ENCODE measurements at regions not wholly inside any gene's neighbourhood (a gene's known extent, or its start where the extent isn't known, plus 50 kb on each side); places are given as distances from the start of the nearest gene placed in this dataset.

DNA sequence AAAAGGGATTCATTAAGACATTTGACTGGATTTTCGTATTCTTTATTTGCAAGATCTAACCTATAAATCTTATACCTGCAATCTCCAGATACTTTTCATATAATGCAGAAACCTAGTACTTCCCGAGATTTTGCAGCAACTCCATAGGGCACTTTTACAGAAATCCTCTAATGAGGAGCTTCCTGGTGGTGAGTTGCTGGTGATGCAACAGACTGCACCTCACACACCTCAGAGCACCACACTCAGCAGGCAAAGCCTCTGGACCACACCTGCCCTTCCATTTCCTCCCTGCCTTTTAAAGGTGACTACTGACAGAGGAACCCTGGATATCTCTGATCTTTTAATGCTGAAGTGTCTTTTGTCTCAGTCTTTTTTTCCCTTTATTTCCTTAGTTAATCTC is 289.4 kb downstream of the TRAM1L1 start:
- no peak for TF ChIP-seq CREB1 (IDR thresholded peaks at IDR 0.05; ENCODE audit: low read depth)
- no peak for TF ChIP-seq RAD21 (IDR thresholded peaks at IDR 0.05; ENCODE audit: low read depth)
- no peak for TF ChIP-seq MAX (IDR thresholded peaks at IDR 0.05)
- no peak for TF ChIP-seq REST (IDR thresholded peaks at IDR 0.05; ENCODE audit: low read depth)
- TF ChIP-seq TCF12 (IDR thresholded peaks at IDR 0.05; ENCODE audit: low read depth): no peak
- no peak for TF ChIP-seq TEAD4 (IDR thresholded peaks at IDR 0.05)
- no peak for TF ChIP-seq EP300 (IDR thresholded peaks at IDR 0.05; ENCODE audit: borderline replicate concordance)
- TF ChIP-seq EGR1 (IDR thresholded peaks at IDR 0.05): no peak
- no peak for TF ChIP-seq ZBTB7A (IDR thresholded peaks at IDR 0.05; ENCODE audit: low read depth)
